Thoracic aorta (tissue), 2 donors: ENCODE measurements at regions not wholly inside any gene's neighbourhood (a gene's known extent, or its start where the extent isn't known, plus 50 kb on each side); places are given as distances from the start of the nearest gene placed in this dataset.
"Not testable (repeated sequence)": the region's sequence is repeated elsewhere in the genome, so short reads cannot be mapped to it uniquely, and the experiment has no call there.

Source experiments
- ATAC-seq: fragments of 150-250 bp; one replicate; pipeline ENCODE4 v1.8.0; 2017; ENCODE audit warnings: low read depth; ENCODE audit not compliant: insufficient number of reproducible peaks, low FRiP score
- DNase-seq: peaks from one replicate; pipeline ENCODE4 v3.0.0-alpha.2; 2020; ENCODE audit warnings: low spot score
- H3K27ac ChIP-seq, 2 donors: fragments of 200-600 bp; sonication (generic); 1 replicate in 1 of 2; 2 replicates in 1 of 2; pipeline ENCODE4 v1.5.1; 2016; ENCODE audit warnings: mild to moderate bottlenecking in 2 of 2, moderate library complexity in 2 of 2
- H3K27me3 ChIP-seq: fragments of 200-600 bp; sonication (generic); replicated peaks from 2 replicates; pipeline ENCODE4 v1.6.0; 2016; ENCODE audit warnings: mild to moderate bottlenecking; ENCODE audit not compliant: insufficient read depth
- H3K36me3 ChIP-seq: fragments of 200-600 bp; sonication (generic); one replicate; pipeline ENCODE4 v1.5.1; 2016
- H3K4me1 ChIP-seq, 2 donors: fragments of 200-600 bp; sonication (generic); 1 replicate in 1 of 2; 2 replicates in 1 of 2; pipeline versions ENCODE4 v1.5.1 to v1.6.0; 2016; ENCODE audit warnings: low read depth in 2 of 2, mild to moderate bottlenecking in 1 of 2; ENCODE audit not compliant: control insufficient read depth in 1 of 2
- H3K4me3 ChIP-seq: fragments of 200-600 bp; sonication (generic); 2 replicates; pipeline ENCODE4 v1.5.1; 2016; ENCODE audit warnings: mild to moderate bottlenecking
- H3K9me3 ChIP-seq: fragments of 200-600 bp; sonication (generic); 2 replicates; pipeline ENCODE4 v1.5.1; 2016
- CTCF ChIP-seq: fragments of 200-600 bp; sonication (generic); IDR thresholded peaks from one replicate; pipeline ENCODE4 v1.5.1; 2019; ENCODE audit warnings: antibody characterized with exemption

GRCh38 chr3:154931484-154931883 lies 148.6 kb upstream of the MME start:
- no peak overlapping the region for H3K27ac ChIP-seq
- ATAC-seq (no peak), DNase-seq (no peak)
- H3K27me3 ChIP-seq = no peaks in the 10 kb centered on the region
- H3K4me3 ChIP-seq = no peak overlapping the region
- H3K9me3 ChIP-seq = no peaks in the 10 kb centered on the region
- no peak for TF ChIP-seq CTCF
- no peaks in the 10 kb centered on the region for H3K36me3 ChIP-seq
- H3K4me1 ChIP-seq = peaks cover 3 to 7% of the 10 kb centered on the region in 2 donors

- no peak for TF ChIP-seq CTCF
- Histone ChIP-seq H3K27ac (no peak overlapping the region), H3K9me3 (no peaks in the 10 kb centered on the region), H3K4me1 (peaks cover 3 to 9% of the 10 kb centered on the region in 2 donors), H3K27me3 (no peaks in the 10 kb centered on the region), H3K4me3 (no peak overlapping the region), H3K36me3 (no peaks in the 10 kb centered on the region)
- no peak for ATAC-seq
- DNase-seq = no peak
These were observed 153.4 kb upstream of the MME start for GRCh38 chr3:154926721-154927120.

- no peak for ATAC-seq
These were observed 158.8 kb upstream of the MME start for GRCh38 chr3:154921351-154921750.

GRCh38 chr3:154919226-154919625 lies 160.9 kb upstream of the MME start:
- DNase-seq (no peak), ATAC-seq (no peak)
- H3K36me3 ChIP-seq = no peaks in the 10 kb centered on the region
- no peak for TF ChIP-seq CTCF
- no peaks in the 10 kb centered on the region for H3K4me1 ChIP-seq
- peaks cover 7% of the 10 kb centered on the region for H3K9me3 ChIP-seq
- no peak overlapping the region for H3K27ac ChIP-seq
- no peaks in the 10 kb centered on the region for H3K27me3 ChIP-seq
- no peak overlapping the region for H3K4me3 ChIP-seq

More at GRCh38 chr3:154921351-154921750, 158.8 kb upstream of the MME start:
- Histone ChIP-seq H3K4me3 (no peak overlapping the region), H3K27ac (no peak overlapping the region), H3K4me1 (peaks cover 0 to 1% of the 10 kb centered on the region in 2 donors), H3K9me3 (peaks cover 7% of the 10 kb centered on the region), H3K36me3 (no peaks in the 10 kb centered on the region), H3K27me3 (no peaks in the 10 kb centered on the region)
- no peak for TF ChIP-seq CTCF
- no peak for DNase-seq

GRCh38 chr3:154904328-154904727 lies 175.8 kb upstream of the MME start:
- Histone ChIP-seq H3K27me3 (no peaks in the 10 kb centered on the region), H3K9me3 (no peaks in the 10 kb centered on the region), H3K4me1 (peaks cover 11 to 22% of the 10 kb centered on the region in 2 donors), H3K27ac (no peak overlapping the region), H3K4me3 (no peak overlapping the region), H3K36me3 (no peaks in the 10 kb centered on the region)
- no peak for TF ChIP-seq CTCF
- DNase-seq (no peak), ATAC-seq (no peak)

GRCh38 chr3:154902495-154902894 lies 177.6 kb upstream of the MME start:
- not testable (repeated sequence) for H3K27ac ChIP-seq, H3K9me3 ChIP-seq, DNase-seq, H3K4me3 ChIP-seq, H3K27me3 ChIP-seq, H3K36me3 ChIP-seq, ATAC-seq
- H3K4me1 ChIP-seq = peaks cover 13 to 32% of the 10 kb centered on the region in 2 donors
